ENCODE measurements at regions not wholly inside any gene's neighbourhood (a gene's known extent, or its start where the extent isn't known, plus 50 kb on each side); places are given as distances from the start of the nearest gene placed in this dataset.

GRCh38 chr1:224503161-224504118, 68.8 kb upstream of the WDR26 start:
- ChIA-PET CTCF (interaction anchor here (0.6 to 7.1 kb wide), 5 partner anchors 10 to 421 kb away, joined by 3 to 44 read pairs (median 20); no protein-coding TSS in a partner anchor), POLR2A (interaction anchor here (0.6 kb wide), 1 partner anchor 46 kb away, joined by 3 read pairs; no protein-coding TSS in a partner anchor)
- DNase-seq (ENCODE audit: low read depth, low spot score), result no peak
- TF ChIP-seq, protein P1, sequence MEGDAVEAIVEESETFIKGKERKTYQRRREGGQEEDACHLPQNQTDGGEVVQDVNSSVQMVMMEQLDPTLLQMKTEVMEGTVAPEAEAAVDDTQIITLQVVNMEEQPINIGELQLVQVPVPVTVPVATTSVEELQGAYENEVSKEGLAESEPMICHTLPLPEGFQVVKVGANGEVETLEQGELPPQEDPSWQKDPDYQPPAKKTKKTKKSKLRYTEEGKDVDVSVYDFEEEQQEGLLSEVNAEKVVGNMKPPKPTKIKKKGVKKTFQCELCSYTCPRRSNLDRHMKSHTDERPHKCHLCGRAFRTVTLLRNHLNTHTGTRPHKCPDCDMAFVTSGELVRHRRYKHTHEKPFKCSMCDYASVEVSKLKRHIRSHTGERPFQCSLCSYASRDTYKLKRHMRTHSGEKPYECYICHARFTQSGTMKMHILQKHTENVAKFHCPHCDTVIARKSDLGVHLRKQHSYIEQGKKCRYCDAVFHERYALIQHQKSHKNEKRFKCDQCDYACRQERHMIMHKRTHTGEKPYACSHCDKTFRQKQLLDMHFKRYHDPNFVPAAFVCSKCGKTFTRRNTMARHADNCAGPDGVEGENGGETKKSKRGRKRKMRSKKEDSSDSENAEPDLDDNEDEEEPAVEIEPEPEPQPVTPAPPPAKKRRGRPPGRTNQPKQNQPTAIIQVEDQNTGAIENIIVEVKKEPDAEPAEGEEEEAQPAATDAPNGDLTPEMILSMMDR (IDR thresholded peaks at IDR 0.05; ENCODE audit: insufficient read depth, low read length, missing control alignments), result no peak
- no peak overlapping the region for H3K4me3 ChIP-seq (ENCODE audit: low read depth, low read length)

GRCh38 chr1:224504297-224505041, 69.9 kb upstream of the WDR26 start:
- TF ChIP-seq, protein P1 (IDR thresholded peaks at IDR 0.05; ENCODE audit: insufficient read depth, low read length, missing control alignments), result no peak
- no peak for DNase-seq (ENCODE audit: low read depth, low spot score)
- CTCF ChIA-PET, result interaction anchor here (0.6 to 7.1 kb wide), 3 partner anchors 9 to 420 kb away, joined by 3 to 44 read pairs (median 21); no protein-coding TSS in a partner anchor
- no peak overlapping the region for H3K4me3 ChIP-seq (ENCODE audit: low read depth, low read length)
- POLR2A ChIA-PET, result interaction anchor here (0.7 kb wide), 1 partner anchor 180 kb away, joined by 4 read pairs; no protein-coding TSS in a partner anchor

GRCh38 chr1:224505454-224506093, 71.0 kb upstream of the WDR26 start:
- TF ChIP-seq, protein P1 (IDR thresholded peaks at IDR 0.05; ENCODE audit: insufficient read depth, low read length, missing control alignments), result no peak
- POLR2A ChIA-PET, result interaction anchor here (1.0 kb wide), 1 partner anchor 111 kb away, joined by 3 read pairs; the partner anchor contains the start of gene CNIH3
- CTCF ChIA-PET, result interaction anchor here (1.0 to 7.1 kb wide), 6 partner anchors 8 to 356 kb away, joined by 3 to 44 read pairs (median 6); no protein-coding TSS in a partner anchor
- H3K4me3 ChIP-seq (ENCODE audit: low read depth, low read length), result no peak overlapping the region
- no peak for DNase-seq (ENCODE audit: low read depth, low spot score)

DNA sequence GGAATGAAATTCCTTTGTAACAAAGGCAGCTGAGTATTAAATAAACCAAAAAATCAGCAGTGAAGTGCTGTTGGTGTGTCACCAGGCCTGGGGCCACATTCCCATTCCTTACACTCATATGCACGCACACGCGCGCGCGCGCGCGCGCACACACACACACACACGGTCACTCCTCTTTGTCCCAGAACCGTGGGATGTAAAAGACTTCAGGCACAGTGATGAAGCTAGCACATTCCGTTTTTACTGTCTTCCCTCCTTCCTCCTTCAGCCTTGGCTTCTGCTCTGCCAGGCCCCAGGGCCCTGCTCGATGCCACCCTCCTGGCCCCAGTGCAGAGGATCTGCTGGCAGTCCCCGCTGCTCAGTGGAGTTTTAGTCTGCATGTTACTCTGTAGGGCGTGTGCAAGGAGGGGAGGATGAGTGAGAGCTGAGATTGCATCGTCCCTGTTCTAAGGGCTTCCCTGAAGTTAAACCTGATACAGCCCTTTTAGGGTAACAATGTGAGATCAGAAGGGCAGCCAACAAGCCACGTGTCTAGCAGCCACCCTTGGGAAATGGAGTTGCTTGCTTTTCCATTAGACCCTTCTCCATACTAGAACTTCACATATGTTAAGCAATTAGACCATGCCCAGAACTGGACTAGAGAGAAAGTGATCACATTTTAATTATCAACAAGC, 71.7 kb upstream of the WDR26 start:
- no peak overlapping the region for H3K4me3 ChIP-seq (ENCODE audit: low read depth, low read length)
- POLR2A ChIA-PET, result interaction anchor here (1.0 kb wide), 1 partner anchor 110 kb away, joined by 3 read pairs; the partner anchor contains the start of gene CNIH3
- TF ChIP-seq, protein P1 (IDR thresholded peaks at IDR 0.05; ENCODE audit: insufficient read depth, low read length, missing control alignments), result no peak
- CTCF ChIA-PET, result interaction anchor here (1.0 to 7.1 kb wide), 6 partner anchors 8 to 355 kb away, joined by 3 to 44 read pairs (median 6); no protein-coding TSS in a partner anchor
- DNase-seq (ENCODE audit: low read depth, low spot score), result no peak

DNA sequence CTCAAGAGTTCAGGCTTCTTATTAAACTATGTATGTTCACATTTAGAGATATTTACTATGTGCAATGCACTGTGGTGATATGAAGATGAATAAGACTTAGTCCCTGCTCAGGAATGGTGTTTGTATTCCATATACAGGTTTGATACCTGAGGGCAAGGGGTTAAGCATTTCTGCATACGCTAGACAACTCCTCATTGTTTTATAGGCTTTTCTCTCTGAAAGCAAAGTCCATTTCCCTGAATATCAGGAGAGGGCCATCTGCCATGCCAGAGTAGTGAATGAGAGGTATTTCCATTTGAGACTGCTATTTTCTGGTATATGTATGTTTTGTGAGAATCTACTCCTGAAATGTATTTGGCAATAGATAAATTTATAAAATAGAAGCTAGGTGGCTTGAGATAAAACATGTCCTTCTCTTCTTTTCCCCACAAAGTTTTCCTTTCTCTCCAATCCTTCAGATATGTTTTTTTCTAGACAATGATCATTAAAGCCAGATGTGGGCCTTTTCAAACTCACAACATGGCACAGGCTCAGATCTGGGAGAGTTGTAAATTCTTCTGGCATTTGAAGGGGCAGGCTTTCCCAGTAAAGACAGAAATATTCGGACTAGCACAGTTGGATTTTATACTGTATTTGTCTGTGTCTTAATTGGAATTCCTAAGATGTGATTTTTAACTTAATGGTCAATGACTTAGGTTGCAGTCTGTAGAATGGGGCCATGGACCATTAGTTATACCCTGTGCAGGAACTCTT, 73.3 kb upstream of the WDR26 start:
- ChIA-PET POLR2A (no interaction called here), CTCF (interaction anchor here (1.0 to 15.2 kb wide), 5 partner anchors 9 to 416 kb away, joined by 4 to 511 read pairs (median 10); no protein-coding TSS in a partner anchor)
- no peak overlapping the region for H3K4me3 ChIP-seq (ENCODE audit: low read depth, low read length)
- no peak for DNase-seq (ENCODE audit: low read depth, low spot score)
- TF ChIP-seq, protein P1 (IDR thresholded peaks at IDR 0.05; ENCODE audit: insufficient read depth, low read length, missing control alignments), result no peak
